Effector memory CD4-positive, alpha-beta T cell (primary cell): ENCODE measurements at regions not wholly inside any gene's neighbourhood (a gene's known extent, or its start where the extent isn't known, plus 50 kb on each side); places are given as distances from the start of the nearest gene placed in this dataset.

Experiments used
- DNase-seq, 3 donors: peaks; one replicate each; pipeline ENCODE4 v3.0.0-alpha.2; 2020
- H3K27ac ChIP-seq: 2 replicates; pipeline ENCODE4 v1.7.0; 2013; ENCODE audit warnings: mild to moderate bottlenecking, low read length, moderate library complexity; ENCODE audit not compliant: insufficient read depth, poor library complexity, severe bottlenecking
- H3K27me3 ChIP-seq: replicated peaks from 2 replicates; pipeline ENCODE4 v1.7.0; 2013; ENCODE audit warnings: mild to moderate bottlenecking, low read length; ENCODE audit not compliant: insufficient read depth, control insufficient read depth, poor library complexity, severe bottlenecking
- H3K36me3 ChIP-seq: 2 replicates; pipeline ENCODE4 v1.7.0; 2013; ENCODE audit warnings: mild to moderate bottlenecking, low read length, moderate library complexity; ENCODE audit not compliant: control insufficient read depth, insufficient read depth
- H3K4me1 ChIP-seq: 2 replicates; pipeline ENCODE4 v1.7.0; 2013; ENCODE audit warnings: low read length, mild to moderate bottlenecking; ENCODE audit not compliant: control insufficient read depth, insufficient read depth, poor library complexity, severe bottlenecking
- H3K4me3 ChIP-seq: 2 replicates; pipeline ENCODE4 v1.7.0; 2013; ENCODE audit warnings: low read length, low read depth, mild to moderate bottlenecking; ENCODE audit not compliant: insufficient read depth, poor library complexity, severe bottlenecking
- H3K9me3 ChIP-seq: 2 replicates; pipeline ENCODE4 v1.7.0; 2013; ENCODE audit warnings: mild to moderate bottlenecking, low read length, moderate library complexity; ENCODE audit not compliant: control insufficient read depth

DNA sequence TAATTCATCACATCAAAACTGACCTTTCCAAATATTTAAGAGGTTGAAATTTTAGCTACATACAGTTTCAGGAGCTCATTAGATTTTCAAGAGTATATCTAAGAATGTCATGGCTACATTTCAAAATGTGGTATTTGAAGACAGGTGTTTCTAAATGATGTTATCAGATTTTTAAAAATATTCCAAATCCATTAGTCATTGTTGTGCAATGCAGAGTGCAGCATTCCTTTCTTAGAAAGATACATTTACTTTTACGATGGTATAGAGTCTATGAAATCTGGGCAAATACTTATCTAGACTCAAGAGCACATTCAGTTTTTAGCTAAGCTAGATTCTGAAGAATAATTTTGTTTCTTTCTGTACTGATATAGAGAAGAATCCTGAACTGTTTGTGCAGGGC, 230.3 kb downstream of the CHRM3 start:
- H3K27me3 ChIP-seq: no peaks in the 10 kb centered on the region
- no peaks in the 10 kb centered on the region for H3K9me3 ChIP-seq
- no peak for DNase-seq
- no peaks in the 10 kb centered on the region for H3K36me3 ChIP-seq
- no peak overlapping the region for H3K4me3 ChIP-seq
- no peaks in the 10 kb centered on the region for H3K4me1 ChIP-seq
- H3K27ac ChIP-seq: no peak overlapping the region

DNA sequence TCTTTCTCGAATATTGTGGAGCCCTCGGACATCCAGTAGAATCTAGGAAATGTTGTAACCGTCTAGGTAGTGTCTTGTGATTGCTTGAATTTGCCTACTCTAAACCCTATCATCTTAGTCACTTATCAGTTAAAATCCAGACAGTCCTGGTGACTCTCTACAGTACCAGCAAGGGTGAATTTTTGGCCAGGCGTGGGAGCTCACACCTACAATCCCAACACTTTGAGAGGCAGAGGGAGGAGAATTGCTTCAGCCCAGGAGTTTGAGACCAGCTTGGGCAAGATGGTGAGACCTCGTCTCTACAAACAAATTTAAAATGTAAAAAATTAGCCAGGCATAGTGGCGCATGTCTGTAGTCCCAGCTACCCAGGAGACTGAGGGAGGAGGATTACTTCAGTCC, 230.9 kb downstream of the CHRM3 start:
- Histone ChIP-seq H3K27me3 (no peaks in the 10 kb centered on the region), H3K36me3 (no peaks in the 10 kb centered on the region), H3K4me1 (no peaks in the 10 kb centered on the region), H3K9me3 (no peaks in the 10 kb centered on the region), H3K27ac (no peak overlapping the region), H3K4me3 (no peak overlapping the region)
- no peak for DNase-seq

DNA sequence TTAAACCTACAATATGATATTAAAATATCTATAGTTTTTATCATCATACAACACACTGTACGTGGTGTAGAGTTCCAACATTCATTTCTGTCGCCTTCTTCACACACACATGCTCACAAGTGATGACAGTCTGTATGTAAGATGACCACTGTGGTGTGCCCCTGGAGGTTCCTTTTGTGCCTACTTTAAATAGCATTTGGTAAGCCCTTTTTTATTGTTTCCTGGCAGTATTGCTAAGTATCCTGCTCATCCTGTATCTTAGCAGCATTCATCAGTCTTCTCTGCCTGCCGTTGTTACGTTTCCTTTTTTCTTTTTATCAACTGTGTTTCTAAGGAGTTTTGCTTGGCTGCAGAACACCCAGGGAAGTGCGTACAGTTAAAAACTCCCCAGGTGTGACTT, 231.4 kb downstream of the CHRM3 start:
- no peak overlapping the region for H3K27ac ChIP-seq
- no peak overlapping the region for H3K4me3 ChIP-seq
- H3K9me3 ChIP-seq: no peaks in the 10 kb centered on the region
- no peaks in the 10 kb centered on the region for H3K27me3 ChIP-seq
- DNase-seq: no peak
- H3K36me3 ChIP-seq: no peaks in the 10 kb centered on the region
- no peaks in the 10 kb centered on the region for H3K4me1 ChIP-seq

DNA sequence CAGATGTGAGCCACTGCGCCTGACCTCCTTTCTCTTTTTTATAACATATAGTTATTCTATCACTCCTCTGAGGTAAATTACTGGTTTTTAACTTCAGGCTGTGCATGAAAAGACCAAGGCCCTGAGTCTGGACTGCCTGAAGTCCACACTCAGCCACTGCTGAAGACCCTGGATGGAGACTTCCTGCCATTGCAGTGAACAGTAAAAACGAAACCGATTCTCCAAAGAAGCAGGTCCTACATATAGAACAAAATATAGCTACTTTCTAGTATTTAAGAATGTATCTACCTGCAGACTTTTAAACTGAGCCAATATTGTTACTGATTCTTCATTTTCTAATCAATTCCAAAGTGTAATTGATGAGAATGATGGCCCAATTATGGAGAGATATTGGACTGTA, 232.8 kb downstream of the CHRM3 start:
- DNase-seq: no peak
- no peak overlapping the region for H3K27ac ChIP-seq

DNA sequence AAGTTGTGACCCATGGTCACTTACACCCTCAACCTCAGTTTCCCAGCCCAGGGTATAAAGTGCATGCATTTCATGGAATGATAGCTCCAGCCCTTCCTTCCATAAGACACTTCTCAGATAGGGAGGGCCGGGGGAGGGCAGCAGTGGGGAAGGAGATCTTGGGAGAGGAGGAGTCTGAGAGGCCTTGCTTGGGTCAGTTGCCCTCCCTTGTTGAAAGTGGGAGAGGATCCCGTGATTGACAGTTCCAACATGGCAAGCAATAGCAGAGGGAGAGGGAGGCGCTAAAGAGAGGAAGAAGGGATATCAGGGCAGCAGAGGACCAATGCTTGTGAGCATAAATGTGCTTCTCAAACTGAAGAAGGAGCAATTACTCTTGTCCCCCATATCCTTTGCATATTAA, 244.4 kb downstream of the CHRM3 start:
- no peak for DNase-seq
- no peaks in the 10 kb centered on the region for H3K27me3 ChIP-seq
- H3K4me3 ChIP-seq: no peak overlapping the region

More for the DNA sequence above, 232.8 kb downstream of the CHRM3 start:
- no peaks in the 10 kb centered on the region for H3K9me3 ChIP-seq
- H3K4me3 ChIP-seq: no peak overlapping the region
- H3K27me3 ChIP-seq: no peaks in the 10 kb centered on the region
- H3K4me1 ChIP-seq: no peaks in the 10 kb centered on the region
- no peaks in the 10 kb centered on the region for H3K36me3 ChIP-seq

DNA sequence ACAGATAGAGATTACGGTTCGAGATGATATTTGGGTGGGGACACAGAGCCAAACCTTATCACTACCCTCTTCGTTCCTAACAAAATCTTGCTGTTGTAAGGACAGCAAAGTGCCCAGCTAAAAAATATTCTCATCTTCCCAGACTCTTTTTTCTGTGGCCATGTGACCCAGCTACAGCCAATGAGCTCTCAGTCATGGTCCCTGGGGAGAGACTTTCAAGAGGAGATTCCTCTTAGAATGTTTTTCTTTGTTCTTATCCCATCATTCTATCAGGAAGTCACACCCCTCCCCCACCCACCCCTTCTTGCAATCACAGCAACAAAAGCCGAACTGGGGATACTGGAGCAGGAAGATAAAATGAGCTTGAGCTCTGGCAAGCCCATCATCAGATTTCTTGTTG, 247.1 kb downstream of the CHRM3 start:
- no peak overlapping the region for H3K27ac ChIP-seq
- H3K9me3 ChIP-seq: no peaks in the 10 kb centered on the region
- DNase-seq: no peak
- no peaks in the 10 kb centered on the region for H3K27me3 ChIP-seq
- no peaks in the 10 kb centered on the region for H3K36me3 ChIP-seq
- H3K4me1 ChIP-seq: no peaks in the 10 kb centered on the region
- H3K4me3 ChIP-seq: no peak overlapping the region

More for the DNA sequence above, 244.4 kb downstream of the CHRM3 start:
- Histone ChIP-seq H3K36me3 (no peaks in the 10 kb centered on the region), H3K27ac (no peak overlapping the region), H3K4me1 (no peaks in the 10 kb centered on the region), H3K9me3 (no peaks in the 10 kb centered on the region)

DNA sequence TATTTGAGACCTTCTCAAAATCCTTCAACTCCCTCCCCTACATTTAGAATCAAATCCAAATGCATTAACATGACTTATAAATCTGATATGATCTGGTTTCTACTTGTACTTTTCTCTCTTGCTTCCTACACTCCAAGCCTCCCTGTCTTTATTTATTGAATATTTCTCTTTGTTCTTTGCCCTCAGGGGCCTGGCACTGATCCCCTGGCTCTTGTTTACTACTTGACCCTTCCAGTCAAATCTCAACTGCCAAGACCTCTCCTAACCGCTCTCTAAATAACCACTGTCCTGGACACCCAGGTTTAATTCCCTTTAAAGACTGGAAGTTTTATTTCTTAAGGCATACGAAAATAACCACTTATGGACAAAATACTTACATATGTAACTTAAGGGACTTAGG, 248.9 kb downstream of the CHRM3 start:
- no peak overlapping the region for H3K4me3 ChIP-seq
- no peak for DNase-seq
- H3K9me3 ChIP-seq: no peaks in the 10 kb centered on the region
- H3K4me1 ChIP-seq: no peaks in the 10 kb centered on the region
- no peaks in the 10 kb centered on the region for H3K27me3 ChIP-seq
- H3K36me3 ChIP-seq: no peaks in the 10 kb centered on the region
- H3K27ac ChIP-seq: no peak overlapping the region

DNA sequence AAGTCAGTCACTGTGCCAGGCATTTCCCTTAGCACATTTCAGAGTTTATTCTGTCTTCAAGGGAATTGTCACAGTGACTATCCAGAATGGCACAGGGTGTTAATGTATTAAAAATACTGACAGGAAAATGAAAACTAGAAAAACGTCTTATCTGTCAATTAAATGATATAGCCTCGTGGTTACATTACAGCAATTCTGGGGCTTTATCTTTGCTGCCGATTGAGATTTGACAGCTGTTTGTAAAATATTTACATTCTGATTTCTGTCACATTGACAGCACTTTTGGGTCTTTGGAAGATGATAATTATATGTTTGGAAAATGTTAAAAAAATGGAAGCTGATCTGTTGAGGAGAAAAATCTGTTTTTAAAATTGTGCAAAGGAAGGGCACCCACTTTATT, 250.0 kb downstream of the CHRM3 start:
- Histone ChIP-seq H3K9me3 (no peaks in the 10 kb centered on the region), H3K4me1 (no peaks in the 10 kb centered on the region), H3K36me3 (no peaks in the 10 kb centered on the region), H3K27ac (no peak overlapping the region), H3K4me3 (no peak overlapping the region), H3K27me3 (no peaks in the 10 kb centered on the region)
- no peak for DNase-seq

DNA sequence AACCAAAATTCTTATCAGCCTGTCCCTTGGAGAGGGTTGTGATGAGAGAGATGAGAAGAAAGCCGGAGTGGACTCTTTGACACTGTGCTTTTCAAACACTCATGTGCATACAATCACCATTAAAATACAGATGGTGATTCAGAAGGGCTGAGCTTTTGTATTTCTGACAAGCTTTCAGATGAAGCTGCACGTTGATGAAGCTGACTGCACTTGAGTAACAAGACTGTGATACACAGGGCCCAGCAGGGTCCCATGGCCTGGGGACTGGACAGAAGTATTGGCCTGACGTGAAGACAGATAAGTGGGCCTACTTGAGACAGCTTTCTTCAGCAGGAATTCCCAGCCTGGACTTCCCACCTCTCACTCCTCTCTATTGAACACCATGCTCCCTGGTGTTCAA, 258.2 kb downstream of the CHRM3 start:
- Histone ChIP-seq H3K4me1 (peaks cover 4% of the 10 kb centered on the region), H3K9me3 (no peaks in the 10 kb centered on the region), H3K27ac (no peak overlapping the region), H3K27me3 (no peaks in the 10 kb centered on the region), H3K36me3 (no peaks in the 10 kb centered on the region), H3K4me3 (no peak overlapping the region)
- DNase-seq: no peak

DNA sequence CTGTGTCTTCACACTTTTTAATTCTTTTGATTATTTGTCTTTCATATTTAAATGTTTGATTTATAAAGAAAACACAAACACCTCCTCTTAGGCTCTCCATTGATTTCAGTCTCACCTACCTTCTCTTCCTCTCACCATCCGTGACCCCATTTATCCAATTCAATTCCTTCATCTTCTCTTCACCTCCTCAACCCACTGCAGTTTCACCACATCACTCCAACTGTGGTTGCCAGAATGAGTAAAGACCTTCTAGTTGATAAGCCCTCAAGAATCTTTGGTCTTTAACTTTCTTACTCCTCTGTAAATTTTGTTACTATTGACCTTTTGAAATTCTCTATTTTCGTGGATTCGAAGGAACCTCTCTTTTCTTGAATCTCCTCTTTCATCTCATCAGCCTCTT, 260.7 kb downstream of the CHRM3 start:
- peaks cover 4% of the 10 kb centered on the region for H3K4me1 ChIP-seq
- H3K9me3 ChIP-seq: no peaks in the 10 kb centered on the region
- H3K27me3 ChIP-seq: no peaks in the 10 kb centered on the region
- H3K36me3 ChIP-seq: no peaks in the 10 kb centered on the region
- H3K4me3 ChIP-seq: no peak overlapping the region
- DNase-seq: no peak
- H3K27ac ChIP-seq: no peak overlapping the region
